ENCODE measurements at regions not wholly inside any gene's neighbourhood (a gene's known extent, or its start where the extent isn't known, plus 50 kb on each side); places are given as distances from the start of the nearest gene placed in this dataset.

DNA sequence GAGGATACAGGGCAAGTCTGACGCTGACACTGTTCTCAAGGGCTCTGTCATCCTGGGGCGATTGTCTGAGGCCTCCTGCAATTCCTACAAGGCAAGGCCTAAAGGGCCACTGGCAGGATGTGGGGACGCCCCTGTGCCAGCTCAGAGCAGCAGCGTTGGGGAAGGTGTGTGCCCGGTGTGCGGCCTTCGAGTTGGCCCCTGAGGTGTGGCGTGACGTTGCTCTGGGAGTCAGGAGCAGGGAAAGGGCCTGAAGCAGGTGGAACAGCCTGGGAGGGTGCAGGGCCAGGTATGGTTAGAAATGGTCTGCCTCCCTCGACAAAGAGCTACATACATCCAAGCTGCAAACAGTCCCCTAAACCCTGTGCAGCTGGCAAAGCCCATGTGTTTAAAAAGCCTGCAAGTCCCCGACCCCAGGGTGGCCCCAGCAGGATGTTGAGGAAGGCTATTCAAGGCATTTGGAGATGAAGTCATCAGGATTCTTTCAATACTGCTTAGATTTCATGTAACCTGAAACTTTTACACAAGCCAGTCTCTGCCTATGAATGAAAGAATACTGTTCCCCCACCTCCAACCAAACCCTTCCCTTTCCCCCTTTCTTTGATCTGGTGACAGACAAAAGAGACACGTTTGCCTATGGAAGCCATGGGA, 142.5 kb upstream of the TNS3 start:
- no peak for DNase-seq

DNA sequence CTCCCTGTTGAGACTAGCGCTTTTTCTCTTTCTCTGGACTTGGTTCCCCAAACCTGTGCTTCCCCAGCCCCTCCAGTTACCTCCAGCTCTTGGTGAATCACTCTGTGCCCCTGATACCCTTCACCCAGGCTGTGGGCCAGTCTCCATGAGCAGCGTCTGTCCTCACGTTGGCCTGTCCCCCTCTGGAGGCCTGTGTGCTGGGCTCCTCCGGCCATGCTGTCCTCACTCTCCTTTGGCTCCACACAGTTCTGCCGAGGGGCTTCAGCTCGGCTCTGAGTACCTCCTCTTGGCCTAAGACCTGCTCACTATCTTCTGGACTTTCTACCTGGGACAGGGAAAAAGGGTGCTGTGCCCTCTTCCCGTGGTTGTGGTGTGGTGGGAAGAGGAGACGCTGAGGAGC, 140.2 kb upstream of the TNS3 start:
- DNase-seq = no peak

DNA sequence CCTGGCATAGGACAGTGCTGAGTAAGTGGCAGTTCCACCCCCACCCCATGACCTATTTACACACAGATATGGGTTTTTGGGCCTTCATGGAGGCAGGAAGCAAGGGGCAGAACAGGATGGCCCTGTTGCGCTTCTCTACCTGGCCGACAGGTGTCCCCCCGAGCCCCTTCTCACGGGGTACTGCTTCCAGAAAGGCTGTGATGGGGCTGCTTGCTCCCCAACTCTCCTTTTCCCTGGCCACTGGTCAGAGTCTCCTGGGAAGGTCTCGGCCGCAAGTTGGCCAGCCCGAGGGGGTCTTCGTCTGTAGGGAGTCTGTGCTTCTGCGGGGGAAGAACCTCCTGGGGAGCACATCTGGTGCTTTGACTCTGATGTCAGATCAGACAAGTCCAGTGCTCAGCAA, 139.8 kb upstream of the TNS3 start:
- DNase-seq = no peak

DNA sequence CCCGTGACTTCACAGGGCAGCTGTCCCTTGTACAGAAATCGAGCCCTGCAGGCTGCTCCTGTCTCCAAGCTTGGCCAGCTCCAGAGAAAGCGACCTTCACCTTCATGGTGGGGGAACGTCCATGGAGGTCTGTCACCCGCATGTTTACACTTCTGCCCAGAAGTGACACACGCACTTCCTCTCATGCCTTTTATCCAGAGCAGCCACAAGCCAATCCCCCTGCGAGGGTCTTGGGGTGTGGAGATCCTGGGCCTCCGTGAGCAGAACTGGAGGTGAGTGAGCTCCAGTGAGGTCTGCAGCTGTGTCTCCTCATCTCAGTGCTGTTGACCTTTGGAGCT, 139.0 kb upstream of the TNS3 start:
- DNase-seq = no peak

DNA sequence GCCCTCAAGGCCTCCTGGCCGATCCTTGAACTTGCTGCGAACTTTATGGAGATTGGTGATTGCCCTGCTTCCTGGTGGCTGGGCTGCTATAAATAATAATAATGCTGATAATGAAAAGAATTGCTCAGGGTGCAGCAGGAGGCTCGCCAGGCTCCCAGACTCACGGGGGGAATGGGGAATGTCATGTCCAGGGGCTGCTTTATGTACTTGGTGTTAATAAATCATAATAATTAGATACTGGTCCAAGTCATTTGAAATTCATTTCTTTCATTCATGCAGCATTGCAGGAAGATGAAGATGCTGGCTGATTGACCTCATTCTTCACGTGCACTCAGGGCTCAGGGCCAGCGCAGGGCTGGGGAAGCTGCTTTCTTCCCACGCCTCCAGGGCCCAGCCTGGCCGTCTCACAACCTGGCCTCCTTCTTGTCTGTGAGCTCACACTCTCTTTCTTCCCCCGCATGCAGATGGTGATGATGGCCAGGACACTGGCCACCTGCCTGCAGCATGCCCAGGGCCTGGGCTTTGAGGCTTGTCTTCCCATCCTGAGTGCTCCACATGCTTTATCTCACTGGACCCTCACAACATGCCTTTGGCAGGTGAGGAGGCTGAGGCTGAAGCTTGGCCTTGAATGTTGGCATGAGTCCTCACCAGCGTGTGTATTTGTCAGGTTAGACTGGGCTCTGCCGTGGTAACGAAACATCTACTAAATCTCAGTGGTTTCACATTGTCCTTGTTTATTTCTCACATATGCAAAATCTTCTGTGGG, 138.4 kb upstream of the TNS3 start:
- DNase-seq = no peak

DNA sequence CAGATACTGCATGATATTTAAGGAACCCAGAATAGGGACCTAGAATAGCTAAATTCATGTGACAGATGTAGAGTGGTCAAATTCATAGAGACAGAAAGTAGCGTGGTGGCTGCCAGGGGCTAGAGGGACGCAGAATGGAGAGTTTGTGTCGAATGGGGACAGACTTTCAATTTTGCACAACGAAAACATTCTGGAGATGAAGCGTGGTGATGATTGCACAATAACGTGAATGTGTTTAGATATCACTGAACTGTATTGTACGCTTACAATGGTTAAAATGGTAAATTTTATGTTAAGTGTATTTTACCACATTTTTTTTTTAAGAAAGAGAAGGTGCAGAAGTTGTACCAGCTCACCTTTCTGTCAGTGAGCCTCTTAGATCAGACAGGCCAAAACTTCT, 137.8 kb upstream of the TNS3 start:
- DNase-seq = no peak

DNA sequence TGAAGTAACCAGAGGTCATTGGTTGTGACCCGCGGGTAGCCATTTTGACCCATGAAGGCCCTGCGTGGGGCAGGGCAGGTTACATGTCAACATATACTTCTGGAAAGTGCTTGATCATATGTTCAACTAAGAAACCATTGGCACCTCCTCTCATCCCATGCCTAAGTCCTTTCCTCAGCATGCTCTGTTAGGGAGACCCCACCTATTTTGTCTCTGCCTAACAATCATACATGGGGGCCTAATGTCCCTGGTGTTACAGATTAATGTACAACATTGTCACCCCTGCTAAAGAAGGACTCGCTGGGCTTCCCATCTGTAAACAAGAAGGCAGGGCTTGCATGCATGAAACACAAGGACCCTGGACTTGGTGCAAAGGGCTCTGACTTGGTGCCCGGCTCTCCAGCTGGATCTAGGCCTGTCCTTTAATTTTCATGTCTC, 133.7 kb upstream of the TNS3 start:
- DNase-seq = no peak

DNA sequence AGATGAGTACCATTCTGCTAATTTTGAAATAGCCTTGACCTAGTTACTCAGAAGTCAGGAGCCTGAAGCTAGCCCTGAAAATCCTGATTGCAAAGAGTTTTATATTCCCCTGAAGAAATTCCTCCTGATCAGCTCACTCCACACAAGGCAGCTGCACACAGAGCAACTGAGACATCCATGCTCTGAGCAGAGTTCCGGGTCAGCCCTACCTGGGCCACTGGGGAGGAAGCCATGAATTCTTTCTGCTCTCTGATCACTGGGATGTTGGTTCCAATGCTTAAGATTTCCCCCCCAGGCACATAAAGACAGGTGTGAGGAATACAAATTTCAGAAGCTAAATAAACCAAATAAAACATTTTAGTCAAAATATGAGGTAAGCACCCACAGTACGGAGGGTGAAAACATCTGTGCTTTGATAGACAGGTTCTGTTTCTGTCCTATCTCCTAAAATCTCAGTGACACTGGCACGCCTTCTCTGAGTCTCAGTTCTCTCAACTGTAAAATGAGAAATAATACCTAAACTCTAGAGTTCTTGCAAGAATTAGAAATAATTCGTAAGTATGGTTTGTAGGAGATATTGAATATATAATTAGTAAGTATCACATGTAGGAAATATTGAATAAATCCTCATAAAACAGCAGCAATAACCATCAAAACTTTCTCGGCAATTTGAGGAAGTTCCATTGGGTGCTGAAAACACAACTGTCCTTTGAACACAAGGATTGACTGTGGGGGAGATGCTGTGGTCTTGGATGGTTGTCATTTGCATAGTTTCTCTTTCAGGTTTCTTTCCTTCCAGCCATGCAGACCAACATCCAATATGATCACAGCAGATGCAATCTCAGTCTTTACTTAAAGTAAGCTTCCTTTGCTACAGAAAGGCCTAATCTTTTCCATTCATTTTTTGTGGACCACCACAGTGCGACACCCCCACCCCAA, 133.0 kb upstream of the TNS3 start:
- no peak for DNase-seq

DNA sequence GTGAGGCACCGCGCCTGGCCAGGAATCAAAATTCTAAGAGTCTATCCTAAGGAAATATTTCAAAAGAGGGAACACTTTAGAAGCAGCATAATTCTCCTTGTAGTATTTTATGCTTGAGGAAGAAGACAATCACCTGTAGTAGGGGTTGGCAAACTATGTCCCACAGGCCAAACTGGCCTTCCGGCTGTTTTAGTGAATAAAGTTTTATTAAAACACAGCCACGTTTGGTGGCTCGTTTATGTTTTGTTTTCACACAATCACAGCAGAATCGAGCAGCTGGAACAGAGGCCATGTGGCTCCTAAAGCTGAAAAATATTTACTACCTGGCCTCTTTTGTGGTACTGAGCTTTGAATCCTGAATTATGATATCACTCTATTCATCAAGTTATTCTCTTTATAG, 131.7 kb upstream of the TNS3 start:
- DNase-seq = no peak

DNA sequence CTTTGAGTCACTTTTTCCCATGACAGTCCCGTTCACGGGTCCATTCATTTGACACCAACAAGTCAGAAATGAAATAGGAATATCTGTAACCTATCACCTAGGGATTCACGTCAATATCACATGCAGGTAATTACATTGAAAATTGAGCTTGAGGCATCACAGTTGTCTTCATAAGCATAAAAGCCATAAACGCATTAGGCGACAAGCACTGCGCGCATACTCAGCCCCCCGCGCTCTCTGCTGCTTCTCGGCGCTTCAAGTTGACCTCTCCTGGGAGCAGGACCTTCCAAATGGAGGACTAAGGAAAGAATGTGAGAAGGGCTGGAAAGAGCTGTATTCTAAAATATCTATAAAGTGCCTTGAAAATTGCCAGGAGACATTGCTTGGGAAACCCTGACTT, 130.5 kb upstream of the TNS3 start:
- DNase-seq = no peak

DNA sequence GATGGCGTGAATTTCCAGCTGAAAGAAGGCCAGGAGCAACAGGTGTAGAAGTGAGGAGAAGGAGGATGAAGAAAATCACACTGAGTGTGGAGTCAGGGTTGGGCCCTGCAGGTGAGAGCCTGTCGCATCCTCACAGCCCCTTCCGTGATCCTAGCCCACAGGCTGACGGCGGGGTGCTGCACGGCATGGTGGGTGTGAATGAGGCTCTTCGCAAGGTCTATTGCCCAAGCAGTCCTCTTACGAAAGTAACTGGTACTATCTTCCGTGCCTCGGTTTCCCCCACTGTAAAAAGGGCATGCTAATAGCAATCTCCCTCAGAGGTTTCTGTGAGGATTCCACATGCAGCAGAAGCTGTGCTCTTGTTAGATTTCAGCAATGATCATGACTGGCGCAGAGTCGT, 129.9 kb upstream of the TNS3 start:
- DNase-seq = no peak

DNA sequence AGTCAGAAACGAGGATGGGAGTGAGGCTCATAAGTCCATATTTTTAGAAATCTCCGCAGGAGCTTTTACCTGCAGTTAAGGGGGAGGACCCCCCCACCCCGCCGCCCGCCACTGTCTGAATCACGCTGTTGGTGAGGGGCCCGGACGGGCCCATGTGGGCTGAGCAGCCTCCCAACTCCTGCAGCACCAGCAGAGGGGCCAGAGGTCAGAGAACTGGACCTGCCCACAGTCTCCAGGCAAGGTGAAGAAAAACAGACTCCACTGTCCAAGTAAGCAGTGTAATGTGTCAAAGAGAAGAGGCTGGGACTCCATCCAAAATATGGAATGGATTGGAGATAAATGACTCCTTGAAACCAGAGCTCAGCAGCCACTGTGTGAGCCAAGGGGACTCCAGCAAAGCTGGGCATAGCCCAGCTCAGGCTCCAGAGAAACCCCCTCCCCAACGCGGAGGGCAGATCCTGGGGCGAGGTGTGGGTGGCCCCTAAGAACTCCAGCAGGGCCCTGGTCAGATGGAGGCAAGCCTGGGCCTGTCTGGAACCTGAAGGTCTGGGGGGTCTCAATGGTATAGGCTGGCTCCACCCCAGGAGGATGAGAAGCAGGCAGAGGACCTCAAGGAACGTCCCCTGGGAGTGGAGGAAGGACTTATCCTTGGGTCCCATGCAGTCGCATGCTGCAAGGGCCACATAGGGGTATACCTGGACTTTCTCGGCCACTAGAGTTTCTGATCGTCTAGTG, 128.5 kb upstream of the TNS3 start:
- no peak for DNase-seq

DNA sequence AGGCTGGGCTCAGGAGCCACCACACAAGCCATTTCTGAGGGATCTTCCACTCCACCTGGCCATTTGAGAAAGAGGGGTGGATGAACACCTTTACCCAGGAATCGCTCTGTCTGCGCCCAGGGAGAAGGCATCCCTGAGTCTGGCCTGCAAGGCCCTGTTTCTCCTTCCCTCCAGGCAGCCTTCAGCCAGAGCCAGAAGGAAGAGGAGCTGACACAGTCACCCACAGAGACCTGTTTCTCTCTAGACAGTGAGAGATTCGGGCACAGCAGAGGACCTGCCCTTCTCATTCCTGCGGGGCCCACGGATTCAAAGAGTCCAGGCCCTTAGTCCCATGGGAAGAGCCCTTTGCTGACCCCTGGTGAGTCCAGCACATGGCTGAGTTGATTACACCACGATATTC, 127.5 kb upstream of the TNS3 start:
- DNase-seq = no peak

DNA sequence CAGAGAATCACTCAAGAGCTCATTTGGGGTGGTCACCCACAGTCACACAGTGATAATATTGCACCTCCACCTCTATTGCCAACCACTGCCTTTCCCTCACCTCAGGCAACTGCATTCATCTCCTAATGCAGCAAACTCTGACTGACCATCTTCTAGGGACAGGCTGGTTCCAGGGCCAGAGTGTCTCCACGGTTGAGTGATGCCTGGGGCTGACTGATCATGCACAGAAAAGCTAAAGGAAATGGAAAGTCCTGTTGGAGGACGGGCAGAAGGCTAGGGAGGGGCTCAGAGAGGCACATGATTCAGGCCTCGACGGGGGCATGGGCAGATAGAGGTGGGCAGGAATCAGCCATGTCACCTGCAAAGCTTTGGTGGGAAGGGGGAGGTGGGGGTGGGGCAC, 127.1 kb upstream of the TNS3 start:
- no peak for DNase-seq

DNA sequence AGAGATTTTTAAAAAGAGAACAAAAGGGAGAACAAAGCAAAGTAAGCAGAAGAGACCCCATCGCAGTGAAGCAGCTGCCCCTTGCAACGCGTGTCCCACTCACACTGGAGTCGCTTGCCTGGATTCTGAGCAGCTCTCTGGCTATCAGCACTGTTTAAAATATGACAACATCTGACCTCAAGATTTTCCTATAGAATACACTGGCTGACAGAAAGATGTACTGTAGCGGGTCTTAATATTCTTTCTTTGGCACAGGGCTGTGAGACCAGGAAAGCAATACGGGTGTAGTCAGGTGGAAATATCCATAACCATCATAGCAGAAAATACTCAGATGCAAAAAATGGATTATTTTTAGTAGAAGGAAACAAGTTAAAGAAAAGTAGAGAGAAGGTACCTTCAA, 125.7 kb upstream of the TNS3 start:
- DNase-seq = no peak

DNA sequence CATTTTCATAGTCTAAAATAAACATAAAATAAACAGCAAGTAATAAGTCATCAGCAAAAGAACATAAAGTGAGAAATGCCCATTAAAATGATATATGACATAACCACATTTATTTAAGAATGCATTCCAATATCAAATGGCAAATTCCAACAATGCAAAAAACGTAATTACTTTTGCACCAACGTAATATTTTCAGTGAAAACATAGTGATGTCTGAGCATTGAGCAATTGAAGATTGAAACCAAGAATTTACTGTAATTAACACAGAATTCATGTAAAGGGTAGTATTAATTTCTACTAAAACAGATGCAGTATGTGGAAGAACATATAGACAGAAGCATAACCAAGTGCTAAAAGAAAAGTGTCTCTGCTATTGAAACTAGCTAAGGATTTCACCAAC, 123.0 kb upstream of the TNS3 start:
- no peak for DNase-seq

DNA sequence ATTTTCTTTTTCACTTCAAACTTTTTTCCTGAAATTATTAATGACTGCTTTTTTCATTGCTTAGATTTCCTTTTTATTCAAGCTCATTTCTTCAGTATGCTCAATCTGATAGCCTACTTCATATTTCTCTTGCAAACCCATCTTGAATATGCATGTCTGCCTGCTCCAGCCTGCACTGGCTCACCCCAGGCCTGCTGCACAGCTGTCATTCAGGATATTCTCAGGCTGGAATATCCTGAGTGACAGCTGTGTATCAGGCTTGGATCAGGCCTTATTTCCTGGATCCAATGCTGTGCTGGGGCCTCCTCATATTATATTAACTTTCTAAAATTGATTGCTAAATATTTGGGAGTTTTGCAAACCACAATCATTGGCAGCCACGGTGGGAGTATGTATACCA, 120.2 kb upstream of the TNS3 start:
- no peak for DNase-seq

DNA sequence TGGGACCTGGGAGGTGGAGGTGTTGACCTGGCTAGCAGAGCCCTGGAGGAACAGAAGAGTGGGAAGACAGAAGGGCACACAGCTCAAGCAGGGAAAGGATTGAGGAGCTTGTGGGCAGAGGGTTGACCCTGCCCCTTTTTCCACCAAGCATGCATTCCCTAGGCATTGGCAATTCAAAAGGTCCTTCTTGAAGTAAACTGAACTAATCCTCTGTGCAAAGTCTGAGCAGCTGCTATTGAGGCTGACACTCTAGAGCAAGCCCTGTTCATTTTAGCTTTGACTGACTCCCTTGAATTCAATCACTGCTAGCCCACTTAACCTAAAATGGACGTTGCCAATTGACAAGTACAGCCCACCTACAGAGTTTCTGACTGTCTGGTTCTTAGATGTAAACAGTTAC, 116.5 kb upstream of the TNS3 start:
- no peak for DNase-seq

DNA sequence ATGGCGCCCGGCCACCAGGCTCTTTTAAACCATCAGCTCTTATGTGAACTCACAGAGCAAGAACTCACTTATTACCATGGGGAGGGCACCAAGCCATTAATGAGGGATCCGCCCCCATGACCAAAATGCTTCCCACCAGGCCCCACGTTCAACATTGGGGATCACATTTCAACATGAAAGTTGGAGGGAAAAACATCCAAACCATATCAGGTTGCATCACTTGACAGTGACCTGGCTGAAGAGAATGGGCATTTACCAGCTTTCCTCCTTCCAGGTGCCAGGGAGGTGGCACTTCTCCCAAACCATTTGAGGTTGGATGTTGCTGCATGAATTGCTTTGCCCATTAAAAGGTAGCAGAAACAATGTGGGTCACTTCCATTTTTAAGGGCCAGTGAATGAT, 115.6 kb upstream of the TNS3 start:
- DNase-seq = no peak

DNA sequence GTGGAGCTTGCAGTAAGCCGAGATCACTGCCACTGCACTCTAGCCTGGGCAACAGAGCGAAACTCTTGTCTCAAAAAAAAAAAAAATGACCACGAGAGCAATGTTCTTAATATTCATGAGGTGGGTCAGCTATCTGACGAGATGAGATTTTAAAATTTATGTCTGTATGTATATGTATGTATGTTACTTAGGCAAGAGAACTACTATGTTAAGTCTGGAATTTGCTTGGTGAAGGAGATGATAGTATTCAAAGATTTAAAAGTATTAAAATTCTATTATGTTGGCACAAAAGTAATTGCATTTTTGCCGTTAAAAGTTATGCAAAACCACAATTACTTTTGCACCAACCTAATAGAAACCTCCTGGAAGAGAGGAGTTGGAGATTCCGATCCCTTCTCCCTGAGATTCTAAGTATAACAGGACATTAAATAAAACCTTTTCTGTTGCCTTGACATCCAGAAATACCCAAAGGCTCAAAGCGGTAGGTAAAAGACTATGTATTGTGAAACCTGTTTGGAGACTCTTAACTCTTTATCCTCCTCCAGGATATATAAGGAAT, 114.3 kb upstream of the TNS3 start:
- DNase-seq = no peak

DNA sequence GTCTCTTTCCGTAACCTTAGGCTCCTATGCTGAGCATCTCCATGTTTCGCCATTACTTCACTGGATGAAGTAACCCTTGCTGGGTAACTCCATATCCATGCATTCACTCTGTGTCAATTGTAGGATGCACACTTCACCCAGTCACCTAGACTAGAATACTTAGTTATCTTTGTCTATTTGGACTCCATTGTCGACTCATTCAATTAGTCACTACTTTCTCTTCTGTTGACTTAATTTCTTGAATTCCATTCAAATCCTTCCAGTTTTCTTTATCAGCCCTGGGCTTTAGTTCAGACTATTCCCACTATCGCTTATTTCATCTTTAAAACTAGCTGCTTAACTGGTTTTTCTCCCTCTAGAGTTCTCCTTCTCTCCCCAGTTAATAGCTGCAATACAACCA, 111.3 kb upstream of the TNS3 start:
- DNase-seq = no peak

DNA sequence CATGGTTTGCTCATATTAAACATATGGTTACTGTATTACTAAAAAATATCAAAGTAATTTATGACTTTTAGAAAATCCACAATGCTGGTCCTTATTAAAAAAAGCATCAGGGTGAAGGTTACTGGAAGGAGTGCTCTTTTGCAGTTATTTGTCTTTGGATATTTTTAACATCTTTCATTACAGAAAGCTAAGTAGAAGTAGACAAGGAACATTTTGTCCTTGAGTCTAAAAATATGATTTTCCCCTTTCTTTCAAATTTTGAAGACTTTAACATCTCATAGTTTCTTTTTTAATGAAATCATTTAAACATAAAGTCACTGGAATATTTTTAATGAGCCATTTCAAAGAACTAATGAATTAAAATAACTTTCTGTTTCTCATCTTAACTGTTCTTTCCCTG, 110.1 kb upstream of the TNS3 start:
- DNase-seq = no peak
